NCI-H1694 treated with DMSO at 0.1 percent for 48 hours (cell line): ENCODE measurements at regions not wholly inside any gene's neighbourhood (a gene's known extent, or its start where the extent isn't known, plus 50 kb on each side); places are given as distances from the start of the nearest gene placed in this dataset.
"Not testable (repeated sequence)": the region's sequence is repeated elsewhere in the genome, so short reads cannot be mapped to it uniquely, and the experiment has no call there.

Experiments used
- DNase-seq: peaks from one replicate; lab custom pipeline; 2025; lab: John Stamatoyannopoulos, UW

DNA sequence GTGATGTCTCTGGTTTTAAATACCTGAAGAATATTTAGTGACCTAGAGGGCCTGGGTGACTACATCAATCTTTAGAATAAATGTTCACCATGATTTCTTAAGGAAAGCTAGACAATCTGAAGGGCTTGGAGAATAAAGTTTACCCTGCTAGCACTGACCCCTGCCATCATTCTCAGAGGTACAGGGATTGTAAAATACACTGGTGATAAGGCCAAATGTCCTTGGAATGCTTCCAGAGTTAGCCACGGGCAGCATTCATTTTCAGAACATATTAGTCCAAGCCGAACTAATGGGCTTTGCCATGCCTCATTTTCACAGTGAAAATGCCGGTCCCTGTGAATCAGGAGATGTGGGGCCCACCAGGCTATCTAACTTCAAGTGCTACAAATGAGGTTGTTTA lies 1381.7 kb upstream of the SEL1L start:
- no peak for DNase-seq

DNA sequence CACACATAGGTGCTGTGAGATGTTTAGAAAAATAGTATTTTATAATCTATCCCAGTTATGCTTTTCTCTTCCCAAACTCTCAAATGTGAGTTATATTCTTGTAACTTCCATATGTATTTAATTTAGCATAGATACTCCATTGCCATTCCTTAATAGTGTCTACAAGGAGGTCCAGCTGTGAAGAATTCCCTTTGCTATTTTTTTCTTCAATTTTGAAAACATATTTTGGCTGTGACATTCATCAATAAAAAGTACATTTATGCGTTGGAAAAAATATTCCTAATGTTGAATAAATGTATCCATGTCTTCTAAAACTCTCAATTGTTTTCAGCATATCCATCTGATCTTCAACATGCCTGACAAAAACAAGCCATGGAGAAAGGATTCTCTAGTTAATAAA lies 1402.0 kb upstream of the SEL1L start:
- no peak for DNase-seq

DNA sequence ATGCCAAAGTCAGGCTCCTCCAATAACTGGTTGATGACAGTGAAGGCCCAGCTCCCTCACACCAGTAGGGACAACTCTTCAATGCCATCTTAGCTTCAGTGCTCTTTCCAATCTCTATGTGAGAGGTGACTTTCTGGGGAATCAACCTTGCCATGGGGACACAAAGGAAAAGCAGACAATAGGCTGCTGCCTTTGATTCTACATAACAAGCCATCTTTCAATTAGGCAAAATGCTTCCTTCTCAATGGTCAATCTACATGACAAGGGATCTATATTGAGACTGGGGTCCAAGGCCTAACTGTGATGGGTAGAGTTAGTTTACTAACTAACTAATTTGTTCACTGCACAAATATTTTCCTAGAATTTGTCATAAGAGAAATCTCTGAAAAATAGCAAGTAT lies 1417.5 kb upstream of the SEL1L start:
- no peak for DNase-seq

DNA sequence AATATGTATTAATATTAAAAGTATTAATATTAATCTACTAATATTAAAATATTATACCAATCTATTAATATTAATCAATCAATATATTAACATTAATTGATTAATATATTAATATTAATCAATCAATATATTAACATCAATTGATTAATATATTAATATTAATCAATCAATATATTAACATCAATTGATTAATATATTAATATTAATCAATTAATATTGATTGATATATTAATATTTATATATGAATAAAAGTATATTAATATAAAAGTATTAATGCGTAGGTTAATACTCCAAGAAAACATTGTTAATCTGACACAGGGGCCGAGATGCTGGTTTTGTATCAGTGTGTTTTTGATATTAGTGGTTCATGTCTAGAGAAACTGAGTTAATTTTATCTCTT lies 1430.1 kb upstream of the SEL1L start:
- no peak for DNase-seq

DNA sequence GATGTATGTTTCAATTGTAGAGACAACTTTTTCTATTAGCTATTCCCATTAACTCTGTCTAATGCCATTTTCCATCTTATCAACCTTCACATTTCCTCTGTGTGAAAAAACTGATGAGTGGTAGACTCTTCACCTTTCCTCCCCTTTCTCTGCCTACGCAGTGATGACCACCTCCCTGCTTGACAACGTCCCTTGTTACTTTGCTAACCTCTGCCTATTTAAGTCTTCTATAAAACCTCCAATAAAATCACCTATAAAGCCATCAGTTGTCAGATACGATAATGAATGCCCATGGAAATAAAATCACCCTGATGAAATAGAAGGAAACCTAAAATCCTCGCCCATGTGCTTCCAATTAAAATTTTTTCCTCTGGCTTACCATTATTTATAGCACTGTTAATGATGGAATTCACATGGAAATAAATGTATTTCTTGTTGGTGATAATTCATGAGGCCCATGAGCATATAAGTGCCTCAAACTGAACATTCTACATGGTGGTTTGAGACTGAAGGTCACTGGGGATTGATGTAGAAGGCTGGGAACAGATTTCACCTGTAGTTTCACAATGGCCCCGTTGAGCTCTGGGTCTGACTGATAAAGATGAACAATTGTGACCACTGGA lies 1454.0 kb upstream of the SEL1L start:
- no peak for DNase-seq

DNA sequence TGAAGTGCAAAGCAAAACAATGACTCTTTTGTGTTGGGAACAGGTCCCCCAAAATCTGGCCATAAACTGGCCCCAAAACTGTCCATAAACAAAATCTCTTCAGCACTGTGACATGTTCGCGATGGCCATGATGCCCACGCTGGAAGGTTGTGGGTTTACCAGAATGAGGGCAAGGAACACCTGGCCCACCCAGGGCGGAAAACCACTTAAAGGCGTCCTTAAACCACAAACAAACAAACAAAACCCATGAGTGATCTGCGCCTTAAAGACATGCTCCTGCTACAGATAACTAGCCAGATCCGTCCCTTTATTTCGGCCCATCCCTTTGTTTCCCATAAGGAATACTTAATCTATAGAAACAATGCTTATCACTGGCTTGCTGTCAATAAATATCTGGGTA lies 1460.9 kb upstream of the SEL1L start:
- not testable (repeated sequence) for DNase-seq

DNA sequence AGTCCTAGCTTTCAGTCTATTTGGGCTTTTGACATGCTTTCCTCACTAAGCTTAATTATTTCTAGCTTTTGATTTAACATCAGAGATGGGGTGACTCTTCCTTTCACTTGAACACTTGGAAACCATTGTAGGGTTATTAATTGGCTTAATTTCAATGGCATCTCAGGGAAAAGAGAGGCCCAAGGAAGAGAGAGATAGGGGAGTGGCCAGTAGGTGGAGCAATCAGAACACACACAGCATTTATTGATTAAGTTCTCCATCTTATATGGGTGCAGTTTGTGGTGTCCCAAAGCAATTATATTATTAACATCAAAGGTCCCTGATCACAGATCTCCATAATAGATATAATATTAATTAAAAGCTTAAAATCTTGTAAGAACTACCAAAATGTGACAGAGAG lies 1466.1 kb upstream of the SEL1L start:
- DNase-seq = no peak

DNA sequence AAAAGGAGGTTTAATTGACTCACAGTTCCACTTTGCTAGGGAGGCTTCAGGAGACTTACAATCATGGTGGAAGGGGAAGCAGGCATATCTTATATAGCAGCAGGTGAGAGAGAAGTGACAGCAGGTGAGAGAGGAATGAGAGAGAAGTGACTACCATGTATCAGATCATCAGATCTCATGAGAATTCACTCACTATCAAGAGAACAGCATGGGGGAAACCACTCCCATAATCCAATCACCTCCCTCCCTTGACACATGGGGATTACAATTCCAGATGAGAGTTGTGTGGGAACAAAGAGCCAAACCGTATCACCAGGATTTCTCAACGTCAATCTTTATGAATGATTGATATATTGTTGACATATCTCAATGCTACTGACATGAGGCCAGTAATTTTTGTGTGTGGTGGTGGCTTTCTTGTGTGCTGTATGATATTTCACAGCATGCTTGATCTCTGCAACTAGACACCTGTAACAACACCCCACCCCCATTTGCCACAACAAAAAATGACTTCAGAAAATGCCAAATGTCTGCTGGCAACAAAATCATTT lies 1470.9 kb upstream of the SEL1L start:
- DNase-seq = no peak

DNA sequence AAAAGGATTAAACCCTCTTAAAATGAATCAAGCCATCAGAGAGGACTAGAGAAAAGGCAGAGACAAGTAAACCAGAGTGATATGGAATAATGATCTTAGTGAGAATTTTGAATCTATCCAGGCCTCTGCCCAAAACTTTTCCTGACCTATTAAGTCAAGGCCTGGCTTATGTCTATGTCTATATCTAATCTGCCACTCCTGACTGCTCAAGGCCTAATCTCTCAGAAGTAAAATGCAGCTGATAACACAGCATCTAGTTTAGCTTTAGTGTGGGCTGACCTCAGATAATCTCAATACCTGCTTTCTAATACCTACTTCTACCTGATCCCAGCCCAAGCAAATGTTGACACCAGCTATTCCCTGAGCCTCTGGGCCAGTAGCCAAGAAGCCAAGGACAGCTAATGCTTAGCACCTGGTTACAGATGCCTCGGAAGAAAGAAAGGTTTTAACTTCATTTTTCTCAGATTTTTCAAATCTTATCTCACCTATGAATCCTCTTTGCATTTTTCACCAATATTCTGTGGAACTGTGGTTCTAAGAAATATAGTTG lies 1472.5 kb upstream of the SEL1L start:
- no peak for DNase-seq

DNA sequence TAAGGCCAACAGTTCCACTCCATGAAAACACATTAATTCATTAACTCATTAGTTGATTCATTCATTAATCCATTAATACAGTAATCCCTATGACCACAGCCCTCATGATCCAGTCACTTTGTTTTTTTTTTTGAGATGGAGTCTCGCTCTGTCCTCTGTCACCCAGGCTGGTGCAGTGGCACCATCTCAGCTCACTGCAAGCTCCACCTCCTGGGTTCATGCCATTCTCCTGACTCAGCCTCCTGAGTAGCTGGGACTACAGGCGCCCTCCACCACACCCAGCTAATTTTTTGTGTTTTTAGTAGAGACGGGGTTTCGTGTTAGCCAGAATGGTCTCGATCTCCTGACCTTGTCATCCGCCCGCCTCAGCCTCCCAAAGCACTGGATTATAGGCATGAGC lies 1473.4 kb upstream of the SEL1L start:
- not testable (repeated sequence) for DNase-seq

DNA sequence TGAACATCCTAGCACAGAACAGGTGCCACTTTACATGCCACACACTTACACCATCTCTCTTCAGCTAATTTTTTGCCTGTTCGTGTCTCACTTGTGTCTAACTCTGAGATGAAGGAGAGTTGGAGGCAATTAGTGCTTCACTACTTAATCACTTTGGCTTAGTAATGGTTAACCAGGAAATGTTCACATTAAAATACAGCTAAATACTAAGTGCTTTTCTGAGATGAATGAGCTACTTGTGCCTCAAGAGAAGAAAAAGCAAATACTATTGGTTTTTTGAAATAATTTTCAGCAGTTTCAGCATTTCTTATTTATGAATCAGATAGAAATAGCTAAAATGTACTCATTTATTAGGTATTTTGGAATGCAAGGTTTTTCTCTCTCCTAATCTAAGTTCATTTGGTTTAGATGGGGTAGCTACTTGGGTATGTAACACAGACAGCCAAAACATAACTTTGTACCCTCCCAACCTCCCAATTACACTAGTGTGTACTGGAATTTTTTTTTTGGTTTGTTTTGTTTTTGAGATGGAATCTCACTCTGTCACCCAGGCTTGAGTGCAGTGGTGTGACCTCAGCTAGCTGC lies 1474.1 kb upstream of the SEL1L start:
- DNase-seq = no peak

DNA sequence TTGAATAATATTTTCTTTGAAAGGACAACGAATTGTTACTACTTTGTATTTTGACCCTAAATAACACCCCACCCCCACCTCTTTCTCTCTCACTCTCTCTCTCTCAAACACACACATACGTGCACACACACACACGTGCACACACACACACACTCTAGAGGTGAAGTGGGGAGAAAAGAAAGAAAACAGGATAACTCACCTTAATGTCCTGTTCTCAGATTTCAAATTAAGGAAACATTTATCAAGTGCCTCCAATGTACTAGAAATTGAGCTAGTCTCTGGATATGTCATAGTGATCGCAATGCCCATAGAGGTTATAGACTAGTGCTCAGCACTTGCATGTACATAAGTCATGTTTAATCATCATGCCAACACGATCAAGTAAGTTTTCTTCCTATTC lies 1483.6 kb upstream of the SEL1L start:
- no peak for DNase-seq

DNA sequence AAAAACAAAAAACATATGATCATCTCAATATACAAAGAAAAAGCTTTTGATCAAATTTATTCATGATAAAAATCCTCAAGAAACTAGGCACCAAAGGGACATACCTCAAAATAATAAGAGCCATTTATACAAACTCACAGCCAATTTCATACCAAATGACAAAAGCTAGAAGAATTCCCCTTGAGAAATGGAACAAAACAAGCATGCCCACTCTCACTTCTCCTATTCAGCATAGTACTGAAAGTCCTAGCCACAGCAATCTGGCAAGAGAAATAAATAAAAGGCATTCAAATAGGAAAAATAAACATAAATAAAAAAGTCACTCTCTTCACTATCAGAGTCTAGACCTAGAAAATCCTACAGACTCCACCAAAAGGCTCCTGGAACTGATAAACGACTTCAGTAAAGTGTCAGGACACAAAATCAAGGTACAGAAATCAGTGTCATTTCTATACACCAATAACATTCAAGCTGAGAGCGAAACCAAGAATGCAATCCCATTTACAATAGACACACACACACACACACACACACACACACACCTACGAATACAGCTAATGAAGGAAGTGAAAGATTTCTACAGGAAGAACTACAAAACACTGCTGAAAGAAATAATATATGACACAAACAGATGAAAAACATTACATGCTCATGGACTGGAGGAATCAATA lies 1486.2 kb upstream of the SEL1L start:
- no peak for DNase-seq

DNA sequence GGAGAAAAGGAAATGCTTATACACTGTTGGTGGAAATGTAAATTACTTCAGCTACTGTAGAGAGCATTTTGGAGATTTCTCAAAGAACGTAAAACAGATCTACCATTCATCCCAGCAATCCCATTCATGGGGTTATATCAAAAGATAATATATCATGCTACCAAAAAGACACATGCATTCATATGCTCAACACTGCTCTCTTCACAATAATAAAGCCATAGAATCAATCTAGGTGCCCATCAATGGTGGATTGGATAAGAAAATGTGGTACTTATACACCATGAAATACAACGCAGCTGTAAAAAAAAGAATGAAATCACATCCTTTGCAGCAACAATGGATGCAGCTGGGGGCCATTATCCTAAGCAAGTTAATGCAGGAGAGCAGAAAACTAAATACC lies 1487.7 kb upstream of the SEL1L start:
- DNase-seq = no peak

DNA sequence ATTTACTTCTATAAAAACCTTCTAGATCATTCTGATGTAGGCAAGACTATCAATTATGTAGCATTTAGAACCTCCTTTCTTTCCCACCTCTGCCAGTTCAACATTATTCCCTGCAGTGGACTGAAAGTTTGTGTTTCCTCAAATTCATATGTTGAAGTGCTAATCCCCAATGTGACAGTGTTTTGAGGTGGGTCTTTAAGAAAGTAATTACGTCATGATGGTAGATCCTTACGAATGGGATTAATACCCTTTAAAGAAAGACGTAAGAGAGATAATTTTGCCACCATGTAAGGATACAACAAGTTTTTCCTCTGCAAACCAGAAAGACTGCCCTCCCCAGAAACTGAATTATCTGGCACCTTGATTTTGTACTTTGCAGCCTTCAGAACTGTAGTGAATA lies 1489.7 kb upstream of the SEL1L start:
- DNase-seq = no peak

DNA sequence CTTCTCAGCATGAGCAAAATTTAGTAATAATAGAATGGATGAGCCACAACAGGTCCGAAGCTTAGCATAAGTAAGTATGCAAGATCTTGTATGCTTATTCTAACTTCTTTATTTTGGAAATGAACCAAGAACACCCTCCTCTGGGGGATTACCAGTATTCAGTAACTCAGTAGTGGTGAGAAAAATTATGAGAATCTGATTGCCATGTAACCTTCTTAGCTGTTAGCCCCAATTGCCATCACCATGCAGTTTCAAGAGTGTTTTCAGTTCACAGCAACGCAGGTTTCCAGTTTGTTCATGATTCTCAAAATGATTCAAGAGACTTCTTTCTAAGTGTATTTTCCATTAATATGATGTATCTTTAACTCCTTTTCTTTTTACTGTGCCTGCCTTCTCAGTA lies 1507.6 kb upstream of the SEL1L start:
- DNase-seq = no peak

DNA sequence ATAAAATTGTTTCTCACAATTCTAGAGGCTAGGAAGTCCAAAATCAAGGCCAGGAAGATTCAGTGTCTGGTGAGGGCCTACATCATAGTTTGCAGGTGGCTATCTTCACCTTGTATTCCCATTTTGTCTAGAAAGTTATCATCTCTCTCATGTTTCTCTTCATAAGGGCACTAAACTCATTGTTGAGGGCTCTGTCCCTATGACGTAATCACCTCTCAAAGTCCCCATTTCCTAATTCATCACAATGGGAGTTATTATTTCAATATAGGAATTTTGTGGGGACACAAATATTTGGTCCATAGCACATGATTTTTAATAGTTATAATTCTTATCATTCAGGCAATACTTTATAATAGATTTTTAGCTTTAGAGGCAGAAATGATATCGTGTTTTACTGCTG lies 1509.2 kb upstream of the SEL1L start:
- DNase-seq = no peak

DNA sequence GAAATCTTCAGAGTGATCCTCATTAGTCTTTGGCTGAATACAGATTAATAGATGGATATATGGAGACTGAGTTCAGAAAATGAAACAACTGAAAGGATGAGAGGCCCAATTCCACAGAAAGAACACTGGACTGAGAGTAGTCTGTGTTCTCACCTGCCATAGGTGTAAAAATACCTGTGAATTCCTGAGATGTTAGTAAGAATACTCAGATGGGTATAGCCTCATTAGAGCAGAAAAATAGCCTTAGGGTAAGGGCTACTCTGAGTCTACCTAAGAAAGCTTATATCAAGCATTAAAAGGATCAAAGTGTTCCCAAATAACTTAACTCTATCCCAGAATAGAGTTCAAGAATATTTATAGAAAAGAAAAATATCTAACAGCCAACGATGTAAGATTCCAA lies 1510.3 kb upstream of the SEL1L start:
- DNase-seq = no peak

DNA sequence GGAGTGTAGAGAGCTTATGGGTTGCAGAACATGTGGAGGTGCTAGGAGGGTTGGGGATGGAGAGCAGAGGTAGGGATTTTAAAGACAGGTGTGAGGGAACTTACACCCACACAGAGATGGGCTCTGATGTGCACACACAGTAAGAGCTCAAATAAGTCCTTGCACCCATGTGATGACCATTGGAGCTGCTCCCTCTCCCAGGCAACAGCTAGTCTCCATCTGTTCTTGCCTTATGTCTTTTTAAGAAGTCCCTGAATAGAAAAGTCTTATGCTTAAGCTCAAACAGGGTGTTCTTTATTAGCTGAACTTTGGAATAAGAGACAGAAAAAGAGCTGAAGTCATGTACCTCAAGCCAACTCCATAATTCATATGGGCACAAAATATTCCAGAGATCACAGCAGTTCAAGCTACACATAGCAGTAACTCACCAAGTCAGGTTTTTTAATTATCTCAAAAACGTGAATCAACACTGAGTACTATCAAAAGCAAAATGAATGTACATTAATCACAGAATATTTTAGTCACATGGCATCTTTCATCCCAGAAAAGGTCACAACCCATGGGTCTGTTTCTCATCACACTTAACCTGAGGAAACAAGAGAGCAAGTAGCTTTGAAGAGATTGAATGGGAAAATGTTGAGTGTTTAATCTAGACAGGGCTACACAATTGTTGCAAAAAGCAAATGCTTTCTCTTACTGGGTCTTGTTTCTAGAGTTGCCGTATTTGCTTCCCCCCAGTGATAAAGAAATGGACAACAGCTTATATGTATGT lies 1513.6 kb upstream of the SEL1L start:
- no peak for DNase-seq

DNA sequence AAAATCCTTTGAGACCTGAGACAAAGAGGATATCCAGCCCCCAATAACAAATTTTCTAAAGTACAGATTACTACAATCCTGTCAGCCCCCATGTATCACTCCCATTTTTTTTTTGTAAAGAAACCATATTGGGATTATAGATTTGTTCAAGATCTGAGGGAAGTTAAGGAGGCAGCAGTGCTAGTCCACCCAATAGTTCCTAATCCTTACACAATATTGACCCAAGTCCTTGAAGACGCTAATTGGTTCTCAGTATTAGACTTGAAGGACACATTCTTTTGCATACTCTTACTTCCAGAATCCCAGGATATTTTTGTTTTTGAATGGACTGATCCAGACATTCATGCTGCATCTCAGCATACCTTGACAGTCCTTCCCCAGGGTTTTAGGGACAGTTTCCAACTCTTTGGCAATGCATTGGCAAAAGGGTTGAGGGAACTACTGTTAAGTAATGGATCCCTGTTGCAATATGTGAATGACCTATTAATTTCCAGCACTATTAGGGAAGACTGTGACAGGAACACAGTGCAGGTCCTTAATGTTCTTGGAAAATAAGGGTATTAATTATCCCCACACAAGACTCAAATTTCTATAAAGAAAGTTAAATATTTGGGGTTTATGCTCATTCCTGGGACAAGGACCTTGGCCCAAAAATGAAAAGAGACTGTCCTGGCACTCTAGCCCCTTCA lies 1519.5 kb upstream of the SEL1L start:
- DNase-seq = no peak

DNA sequence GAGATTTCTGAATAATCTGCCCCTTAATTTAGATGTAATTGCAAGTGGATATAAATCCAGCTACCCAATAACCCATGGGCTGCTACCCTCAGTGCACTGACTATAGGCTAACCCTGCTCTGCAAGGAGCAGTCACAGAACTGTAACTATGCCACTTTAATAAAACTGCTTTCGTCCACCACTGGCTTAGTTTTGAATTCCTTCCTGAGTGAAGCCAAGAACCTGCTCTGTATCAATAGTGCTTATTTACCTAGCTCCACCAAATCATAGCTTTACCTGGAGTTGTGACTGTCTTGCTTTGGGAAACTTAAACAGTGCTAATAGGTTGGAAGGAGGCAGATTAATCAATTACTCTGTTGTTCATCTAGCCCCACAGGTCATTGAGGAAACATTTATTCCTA lies 1524.4 kb upstream of the SEL1L start:
- no peak for DNase-seq
